Non-pigmented ciliary epithelial cell (primary cell): ENCODE measurements at regions not wholly inside any gene's neighbourhood (a gene's known extent, or its start where the extent isn't known, plus 50 kb on each side); places are given as distances from the start of the nearest gene placed in this dataset.
"Not testable (repeated sequence)": the region's sequence is repeated elsewhere in the genome, so short reads cannot be mapped to it uniquely, and the experiment has no call there.

Experiments
- DNase-seq: peaks from one replicate; pipeline ENCODE4 v3.0.0-alpha.2; 2010; ENCODE audit warnings: low read depth

DNA sequence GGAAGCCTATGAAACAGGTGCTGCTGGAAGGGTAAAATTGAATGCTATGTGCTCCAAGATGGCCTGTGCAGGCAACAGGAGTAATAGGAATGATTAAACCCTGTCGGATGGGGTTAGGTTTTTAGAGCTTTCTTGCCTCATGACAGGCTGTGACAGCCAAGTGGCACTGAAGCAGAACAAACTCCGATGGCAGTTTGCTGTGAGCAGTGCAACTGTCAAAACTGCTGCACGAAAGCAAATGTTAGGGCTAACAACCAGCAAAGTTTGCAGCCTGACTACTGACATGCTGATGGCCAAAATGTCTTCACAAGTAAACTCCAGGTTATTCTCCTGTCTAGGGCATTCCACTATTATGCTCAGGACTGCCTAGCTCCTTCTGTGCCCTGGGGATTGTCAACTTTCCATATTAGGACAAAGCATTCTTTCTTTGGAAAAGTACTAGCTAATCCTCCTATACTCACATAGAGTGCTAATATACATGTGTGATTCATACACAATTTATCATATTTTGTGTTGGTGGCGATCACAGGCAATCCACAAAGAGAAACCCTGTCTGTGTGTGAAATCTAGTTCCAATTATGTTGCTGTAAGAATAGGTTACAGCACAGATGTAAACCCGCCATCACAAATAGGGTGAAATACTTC, 486.6 kb upstream of the TENM3 start:
- DNase-seq = no peak

DNA sequence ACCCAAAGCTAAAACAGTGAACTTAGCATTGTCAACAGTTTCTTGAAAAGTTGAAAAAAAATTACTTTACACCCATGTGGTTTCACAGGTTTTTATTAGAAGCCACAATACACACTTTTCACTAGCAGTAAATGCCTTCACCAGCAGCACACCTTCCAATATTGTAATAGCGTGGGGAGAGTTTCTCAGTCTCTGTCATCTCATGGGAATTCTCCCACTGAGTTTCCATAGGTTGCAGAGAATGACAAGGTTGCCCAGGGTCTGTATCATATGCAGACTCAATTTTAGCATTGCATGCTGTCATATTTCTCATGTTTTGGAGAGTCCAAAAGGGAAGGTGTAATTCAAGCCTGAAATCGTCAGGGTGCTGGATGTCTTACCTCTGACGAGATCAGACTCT, 486.1 kb upstream of the TENM3 start:
- no peak for DNase-seq

DNA sequence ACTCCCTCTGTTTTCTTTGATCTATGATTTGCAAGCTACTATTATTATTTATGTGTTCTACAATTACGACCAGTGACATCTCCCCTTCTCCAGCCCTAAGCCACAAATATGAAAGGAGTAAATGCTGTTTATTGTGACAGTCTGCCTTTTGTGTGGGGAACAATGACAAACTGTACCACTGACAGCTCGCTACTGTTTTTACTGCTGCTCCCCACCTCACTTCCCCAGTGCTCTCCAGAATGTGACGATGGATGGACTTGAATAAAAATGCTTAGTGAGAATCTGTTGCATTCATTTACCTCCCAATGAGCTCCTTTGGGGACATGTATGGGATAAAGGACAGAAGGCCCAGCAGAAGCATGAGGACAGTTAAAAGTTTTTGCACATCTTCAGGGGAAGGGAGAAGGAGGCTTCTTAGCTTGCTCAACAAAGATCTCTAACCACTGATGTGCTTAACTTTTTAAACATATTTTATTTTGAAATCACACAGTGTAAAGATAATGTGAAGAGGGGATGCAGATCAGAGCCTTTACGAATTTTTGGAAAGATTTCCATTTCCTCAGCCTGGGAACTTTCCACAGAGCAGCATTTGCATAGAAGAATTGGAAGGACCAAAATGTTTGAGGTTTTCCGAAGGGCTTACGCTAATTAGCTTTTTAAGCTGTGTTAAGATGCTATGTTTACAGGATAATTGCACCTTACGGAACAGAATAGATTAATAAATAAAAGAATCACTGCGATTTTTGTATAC, 485.1 kb upstream of the TENM3 start:
- no peak for DNase-seq

DNA sequence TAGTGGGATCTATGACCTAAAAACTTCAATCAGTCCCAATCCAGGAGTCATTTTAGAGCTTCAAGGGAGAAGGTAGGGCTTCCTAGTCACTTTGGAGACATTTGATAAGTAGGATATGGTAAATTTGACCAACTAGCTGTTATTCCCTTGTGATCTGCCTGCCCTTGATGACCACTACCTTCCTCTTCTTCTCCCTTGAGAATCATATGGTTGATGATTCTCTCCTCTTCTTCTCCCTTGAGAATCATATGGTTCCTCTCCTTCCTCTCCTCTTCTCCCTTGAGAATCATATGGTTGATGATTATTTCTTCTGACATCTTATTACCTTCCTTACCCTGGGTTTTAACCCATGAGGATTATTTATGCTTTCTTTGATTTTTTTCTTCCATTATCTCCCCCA, 482.6 kb upstream of the TENM3 start:
- no peak for DNase-seq

DNA sequence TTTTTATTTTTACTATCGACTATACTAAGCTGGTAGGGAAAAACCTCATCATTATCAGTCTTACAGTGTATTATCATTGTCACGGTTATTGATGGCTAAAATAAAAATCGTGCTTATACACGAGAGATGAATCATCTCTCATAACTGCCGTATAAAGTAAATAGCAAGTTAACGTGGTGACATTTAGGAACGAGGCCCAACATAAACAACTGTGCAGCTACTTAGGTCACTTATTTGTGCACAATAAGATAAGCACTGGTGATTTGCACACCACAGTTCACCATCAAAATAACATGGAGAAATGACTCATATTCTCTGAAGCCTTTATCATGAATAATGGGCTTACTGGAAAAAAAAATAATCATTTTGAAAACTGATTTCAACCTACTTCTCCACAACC, 482.0 kb upstream of the TENM3 start:
- DNase-seq = peak; percentile 37

DNA sequence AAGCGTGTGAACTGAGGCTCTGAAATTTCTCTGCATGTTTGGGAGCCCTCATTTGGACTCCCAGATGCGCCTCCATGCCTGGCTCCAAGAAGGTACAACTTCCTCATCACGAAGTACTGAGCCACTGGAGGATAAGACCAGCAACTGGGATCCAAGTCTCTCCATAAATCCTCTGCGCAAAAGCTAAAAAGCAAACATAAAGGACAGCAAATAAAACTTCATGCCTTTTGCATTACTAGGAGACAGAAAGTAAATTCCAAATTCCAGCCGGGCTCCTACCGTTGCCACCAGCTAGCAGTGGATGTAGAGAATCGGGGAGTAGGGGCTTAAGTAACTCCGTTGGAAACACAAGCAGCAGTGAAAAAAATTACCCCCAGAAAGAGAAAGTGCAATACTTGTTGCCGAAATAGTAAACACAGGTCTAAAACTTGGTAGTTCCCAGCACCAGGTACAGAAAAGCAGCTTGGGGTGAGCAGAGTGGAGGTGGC, 477.1 kb upstream of the TENM3 start:
- no peak for DNase-seq

DNA sequence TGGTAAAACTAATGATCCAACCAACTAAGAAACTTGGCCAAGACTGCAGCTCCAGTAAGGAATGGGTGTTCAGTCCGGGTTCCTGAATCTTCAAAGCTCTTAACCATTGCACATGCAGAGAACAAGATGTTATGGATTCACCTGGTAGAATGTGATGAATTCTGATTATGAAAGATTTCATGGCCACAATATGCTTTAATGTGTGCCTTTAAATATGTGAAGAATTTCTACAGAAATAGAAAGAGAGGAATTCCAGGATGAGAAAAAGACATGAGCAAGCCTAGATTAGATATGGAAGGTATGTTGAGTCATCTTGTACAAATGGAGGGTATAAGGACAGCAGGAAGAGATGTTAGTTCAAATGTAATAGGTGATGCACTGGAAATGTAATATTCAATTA, 472.2 kb upstream of the TENM3 start:
- DNase-seq = no peak

DNA sequence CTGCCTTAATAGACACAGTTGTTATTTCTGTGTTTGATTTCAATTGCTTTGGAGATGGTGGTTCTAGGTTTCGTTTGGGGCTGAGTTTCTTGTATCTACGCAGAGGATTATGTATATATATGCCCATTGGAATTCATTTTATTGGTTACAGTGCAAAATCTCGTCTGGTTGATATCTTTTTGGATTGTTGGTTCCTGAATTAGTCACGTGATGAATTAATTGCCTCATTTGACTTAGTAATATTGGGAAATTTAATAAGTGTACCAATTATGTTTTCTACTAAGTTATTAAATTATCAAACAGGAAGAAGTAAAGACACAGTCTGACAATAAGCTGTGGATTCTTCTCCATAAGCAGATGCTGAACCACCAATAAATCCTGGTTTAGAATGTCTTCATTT, 467.9 kb upstream of the TENM3 start:
- no peak for DNase-seq

DNA sequence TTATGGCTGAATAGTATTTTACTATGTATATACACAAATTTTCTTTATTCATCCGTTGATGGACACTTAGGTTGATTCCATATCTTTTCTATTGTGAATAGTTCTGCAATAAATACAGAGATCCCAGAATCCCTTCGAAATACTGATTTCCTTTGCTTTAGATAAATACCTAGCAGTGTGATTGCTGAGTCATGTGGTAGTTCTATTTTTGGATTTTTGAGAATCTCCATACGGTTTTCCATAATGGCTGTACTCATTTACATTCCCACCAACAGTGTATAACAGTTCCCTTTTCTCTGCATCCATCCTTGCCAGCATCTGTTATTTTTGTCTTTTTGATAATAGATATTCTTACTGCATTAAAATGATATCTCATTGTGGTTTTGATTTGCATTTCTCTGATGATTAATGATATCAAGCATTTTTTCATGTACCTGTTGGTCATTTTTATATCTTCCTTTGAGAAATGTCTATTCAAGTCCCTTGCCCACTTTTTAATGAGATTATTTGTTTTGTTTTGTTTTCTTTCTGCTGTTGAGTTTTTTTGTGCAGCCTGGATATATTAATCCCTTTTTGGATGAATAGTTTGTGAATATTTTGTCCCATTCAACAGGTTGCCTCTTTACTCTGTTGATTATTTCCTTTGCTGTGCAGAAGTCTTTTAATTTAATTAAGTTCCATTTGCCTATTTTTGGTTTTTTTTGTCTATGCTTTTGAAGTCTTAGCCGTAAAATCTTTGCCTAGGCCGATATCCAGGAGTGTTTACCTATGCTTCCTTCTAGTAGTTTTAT, 466.7 kb upstream of the TENM3 start:
- DNase-seq = no peak

DNA sequence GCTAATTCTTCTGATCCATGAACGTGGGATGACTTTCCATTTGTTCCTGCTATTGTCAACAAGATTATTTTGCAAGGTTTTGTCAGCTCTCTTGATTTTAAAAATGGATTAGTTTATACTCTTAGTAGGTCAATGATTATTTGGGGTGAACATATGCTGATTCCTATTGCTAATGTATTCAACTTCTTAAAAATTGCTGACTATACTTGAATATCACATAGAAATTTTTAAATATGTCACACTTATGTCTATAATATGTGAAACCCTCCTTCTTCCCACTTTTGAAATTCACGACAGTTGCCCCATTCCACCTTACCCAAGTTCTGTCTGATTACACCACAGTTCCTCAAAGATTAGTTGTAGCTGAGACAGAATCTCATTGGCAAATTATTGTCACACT, 465.7 kb upstream of the TENM3 start:
- no peak for DNase-seq

DNA sequence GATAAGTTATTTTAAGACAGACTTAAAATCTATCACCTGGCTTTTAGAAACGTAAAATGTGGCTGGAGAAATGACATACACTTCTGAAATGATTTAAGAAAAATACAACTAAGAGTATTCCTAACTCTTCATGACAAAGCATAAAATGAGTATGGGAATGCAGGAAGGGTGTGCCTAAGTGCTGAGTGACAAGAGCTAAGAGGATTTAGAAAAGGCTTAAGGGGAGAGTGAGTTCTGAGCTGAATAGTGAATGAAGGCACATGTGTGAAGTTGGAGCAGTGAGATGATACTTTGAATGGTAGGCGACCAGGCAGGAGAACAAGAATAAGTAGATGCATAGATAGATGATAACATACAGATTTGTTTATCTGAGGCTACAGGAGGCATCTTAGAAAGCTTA, 458.3 kb upstream of the TENM3 start:
- no peak for DNase-seq

DNA sequence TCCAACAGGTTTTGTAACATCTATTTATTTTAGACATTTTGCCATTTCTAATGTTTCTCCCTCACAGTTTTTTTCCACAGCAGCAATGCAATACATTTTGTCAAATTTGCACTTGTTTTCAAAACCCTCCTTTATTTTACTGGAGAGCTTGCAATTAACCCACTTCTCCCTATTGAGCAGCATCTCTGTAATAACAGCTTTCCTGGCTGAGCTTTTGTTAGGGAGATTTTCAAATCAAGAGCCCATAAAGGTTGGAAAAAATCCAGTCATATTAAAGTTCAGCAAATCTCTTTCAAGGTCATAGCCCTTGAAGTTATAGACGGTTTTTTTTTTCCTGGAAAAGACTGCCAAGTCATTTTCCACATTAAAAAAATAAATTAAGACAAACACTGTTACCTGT, 450.6 kb upstream of the TENM3 start:
- DNase-seq = no peak

DNA sequence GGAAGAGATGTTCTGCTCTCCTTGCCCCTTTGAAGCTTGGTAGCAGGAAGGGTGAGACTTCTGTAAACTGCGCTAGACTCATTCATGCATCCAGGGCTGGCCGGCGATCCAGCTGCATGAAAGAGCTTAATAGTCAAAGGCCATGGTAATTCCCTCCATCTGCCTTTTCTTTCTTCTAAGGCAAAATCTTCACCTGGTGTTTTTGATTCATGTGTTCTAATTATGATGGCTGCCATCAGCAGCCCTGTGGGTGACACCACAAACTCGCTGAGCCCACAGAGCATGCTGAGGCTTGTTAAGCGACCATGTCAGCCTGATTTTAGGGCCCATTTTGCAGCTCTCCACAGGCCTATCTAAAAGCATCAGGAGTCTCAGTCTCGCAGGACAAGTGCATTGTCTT, 450.1 kb upstream of the TENM3 start:
- DNase-seq = no peak

DNA sequence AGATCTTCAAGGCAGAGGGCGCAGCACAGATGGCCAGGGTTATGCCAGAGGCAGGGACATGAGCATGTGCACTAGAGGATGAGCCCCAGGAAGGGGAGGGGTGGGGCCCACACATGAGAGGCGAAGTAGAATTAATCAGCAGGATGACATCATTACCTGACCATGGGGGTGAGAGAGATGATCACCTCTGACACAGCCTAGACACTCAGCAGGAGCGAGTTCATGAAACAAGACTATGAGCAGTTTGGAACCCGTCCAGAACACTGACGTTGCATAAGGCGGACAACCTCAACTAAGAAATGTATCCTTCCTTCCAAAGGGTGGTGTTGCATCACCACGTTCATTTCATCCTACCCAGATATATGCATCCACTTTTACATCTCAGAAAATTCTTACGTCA, 446.7 kb upstream of the TENM3 start:
- DNase-seq = peak; percentile 46

DNA sequence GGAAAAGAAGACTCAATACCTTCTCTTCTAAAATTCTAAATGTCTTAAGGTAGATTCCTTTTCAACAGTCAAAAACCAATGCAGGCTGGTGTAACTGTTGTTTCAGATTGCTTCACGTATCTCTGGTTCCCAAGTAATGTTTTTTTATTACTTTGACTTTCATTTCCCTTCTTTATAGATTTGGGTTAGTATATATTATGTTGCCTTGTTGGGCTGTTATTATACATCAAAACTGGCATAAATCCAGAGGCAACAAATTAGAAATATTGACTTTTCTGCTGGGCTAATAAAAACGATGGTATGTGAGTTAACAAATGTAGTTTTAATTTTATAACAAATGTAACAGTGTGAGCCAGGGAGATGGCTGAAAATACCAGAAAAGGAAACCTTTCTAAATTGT, 444.7 kb upstream of the TENM3 start:
- DNase-seq = no peak

DNA sequence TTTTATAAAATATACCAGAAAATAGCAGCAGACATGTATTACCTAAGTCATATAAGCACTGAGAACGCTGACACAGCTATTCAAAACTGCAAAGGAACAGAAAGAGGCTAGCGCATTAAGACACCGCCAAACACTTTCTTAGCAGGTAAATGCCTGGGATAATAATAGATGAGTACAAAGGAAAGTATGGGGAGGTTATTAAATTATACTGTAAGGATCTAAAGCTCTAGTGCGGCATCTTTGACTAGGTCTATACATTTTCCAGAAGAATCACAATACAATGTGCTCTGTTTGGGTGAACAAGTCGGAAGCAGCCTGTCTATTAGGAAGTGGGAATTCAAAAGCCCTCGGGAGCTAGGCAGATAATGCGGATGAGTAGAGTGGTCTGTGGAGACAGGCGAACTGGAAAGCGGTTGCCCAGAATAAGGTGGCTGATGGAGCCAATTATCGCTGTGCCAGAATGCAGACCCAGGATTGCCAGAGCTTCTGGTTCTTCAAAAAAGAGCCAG, 443.6 kb upstream of the TENM3 start:
- DNase-seq = no peak

DNA sequence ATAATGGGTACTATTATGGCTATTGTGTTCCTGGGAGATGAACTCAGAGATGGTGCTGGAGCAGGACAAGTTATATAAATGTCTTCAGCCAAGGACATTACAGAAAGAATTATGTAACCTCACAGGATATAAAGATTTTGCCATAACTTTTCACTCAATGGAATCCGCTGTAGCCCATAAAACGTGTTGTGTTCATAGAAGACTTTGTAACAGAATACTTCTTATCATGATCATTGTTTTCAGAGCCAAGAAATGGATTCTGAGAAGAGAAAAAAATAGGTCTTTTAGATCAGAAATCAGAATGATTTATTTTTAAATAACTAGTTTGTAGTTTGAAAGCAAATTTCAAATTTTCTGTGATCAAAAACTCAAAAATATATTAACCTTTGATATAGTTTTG, 441.0 kb upstream of the TENM3 start:
- DNase-seq = no peak

DNA sequence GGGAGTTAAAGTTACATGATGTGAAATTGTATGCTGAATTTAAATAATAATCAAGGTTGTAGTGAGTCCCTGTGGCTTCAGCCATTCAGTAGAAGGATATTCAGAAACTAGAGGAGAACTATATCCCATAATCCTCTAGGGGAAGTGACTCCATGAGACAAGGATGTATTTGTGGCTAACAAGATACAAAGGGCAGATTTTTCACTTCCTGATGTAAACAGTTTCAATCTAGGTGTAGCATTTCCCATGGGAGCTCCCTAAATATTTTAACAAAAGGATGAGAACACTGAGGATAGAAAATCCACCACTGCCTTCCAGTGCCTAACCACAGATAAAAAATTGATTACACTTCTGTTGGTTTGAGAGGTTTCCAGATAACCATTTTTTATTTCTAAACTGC, 435.4 kb upstream of the TENM3 start:
- DNase-seq = peak; percentile 22

DNA sequence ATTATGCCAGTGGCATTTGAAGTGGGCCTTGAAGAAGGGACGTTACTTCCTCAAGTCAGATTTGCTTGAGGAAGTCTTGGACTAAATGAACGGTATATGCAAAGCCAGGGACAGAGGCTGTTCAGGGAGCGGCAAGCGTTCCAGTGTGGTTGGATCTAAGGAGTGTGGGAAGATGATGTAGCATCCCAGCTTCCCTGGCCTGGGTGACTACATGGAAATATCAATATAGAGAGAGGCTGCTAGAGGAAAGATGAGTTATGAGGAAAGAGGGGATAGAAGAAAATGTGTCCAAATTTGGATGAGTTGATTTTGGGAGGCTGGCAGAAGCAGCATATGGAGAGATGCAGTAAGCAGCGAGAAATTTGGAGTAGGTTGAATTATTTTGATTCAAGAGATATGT, 432.5 kb upstream of the TENM3 start:
- no peak for DNase-seq

DNA sequence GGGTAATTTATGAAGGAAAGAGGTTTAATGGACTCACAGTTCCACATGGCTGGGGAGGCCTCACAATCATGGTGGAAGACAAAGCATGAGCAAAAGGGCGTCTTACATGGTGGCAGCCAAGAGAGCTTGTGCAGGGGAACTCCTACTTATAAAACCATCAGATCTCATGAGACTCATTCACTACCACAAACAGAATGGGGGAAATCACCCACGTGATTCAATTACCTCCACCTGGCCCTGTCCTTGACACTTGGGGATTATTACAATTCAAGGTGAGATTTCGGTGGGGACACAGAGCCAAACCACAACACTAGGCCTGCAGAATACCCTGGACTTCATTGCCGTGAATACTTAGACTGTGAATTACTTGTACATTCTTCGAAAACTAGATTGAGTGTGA, 431.7 kb upstream of the TENM3 start:
- DNase-seq = not testable (repeated sequence)

DNA sequence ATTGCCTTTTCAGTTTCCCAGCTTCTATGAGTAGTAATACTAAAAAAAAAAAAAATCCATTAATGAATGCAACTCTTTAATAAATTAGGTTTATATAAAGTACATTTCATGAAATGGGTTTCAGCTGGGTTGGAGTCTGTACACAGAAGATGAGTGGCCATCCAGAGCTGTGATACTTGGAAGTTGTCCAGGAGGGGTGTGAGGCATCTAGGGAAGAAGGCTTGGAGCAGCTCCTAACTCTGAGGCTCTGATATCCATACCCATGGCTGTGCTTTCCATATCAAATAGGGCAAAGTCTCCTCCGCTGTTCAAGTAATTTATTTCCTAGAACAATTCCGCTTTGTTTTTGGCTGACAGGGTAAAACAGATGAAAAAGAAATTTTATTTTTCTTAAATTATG, 423.3 kb upstream of the TENM3 start:
- DNase-seq = no peak

DNA sequence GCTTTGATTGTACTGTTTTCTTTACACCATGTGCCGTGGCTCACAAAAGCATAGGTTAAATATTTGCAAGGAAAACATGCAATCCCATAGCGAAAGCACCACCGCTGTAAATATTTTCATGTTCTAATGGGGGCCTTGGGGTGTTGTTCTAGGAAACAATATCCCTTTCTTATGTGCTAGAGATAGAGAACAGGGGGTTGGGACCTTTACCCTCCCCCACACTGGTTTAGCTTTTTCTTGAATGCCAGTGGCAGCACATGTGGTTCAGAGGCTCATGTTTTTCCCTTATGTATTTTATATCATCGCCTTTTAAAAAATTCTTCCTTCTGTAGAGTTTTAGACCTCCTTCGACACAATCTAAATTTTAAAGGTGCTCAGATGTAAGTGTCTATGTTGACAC, 422.6 kb upstream of the TENM3 start:
- DNase-seq = no peak
